Hepatocyte (in vitro differentiated cells): ENCODE measurements at regions not wholly inside any gene's neighbourhood (a gene's known extent, or its start where the extent isn't known, plus 50 kb on each side); places are given as distances from the start of the nearest gene placed in this dataset.

Experiments
- DNase-seq: peaks from one replicate; pipeline ENCODE4 v3.0.0-alpha.2; 2016; ENCODE audit warnings: low spot score
- H2AFZ ChIP-seq: fragments of 200-600 bp; sonication (generic); 2 replicates; pipeline ENCODE4 v1.6.0; 2016; ENCODE audit warnings: antibody characterized with exemption, mild to moderate bottlenecking
- H3K27ac ChIP-seq: fragments of 200-600 bp; sonication (generic); 2 replicates; pipeline ENCODE4 v1.5.1; 2016; ENCODE audit warnings: mild to moderate bottlenecking
- H3K27me3 ChIP-seq: fragments of 200-600 bp; sonication (generic); 2 replicates; pipeline ENCODE4 v1.6.1; 2016
- H3K36me3 ChIP-seq: fragments of 200-600 bp; sonication (generic); replicated peaks from 2 replicates; pipeline ENCODE4 v1.5.1; 2016; ENCODE audit warnings: low read depth; ENCODE audit not compliant: insufficient read depth
- H3K4me1 ChIP-seq: fragments of 200-600 bp; sonication (generic); 2 replicates; pipeline ENCODE4 v1.5.1; 2016; ENCODE audit warnings: mild to moderate bottlenecking, moderate library complexity; ENCODE audit not compliant: insufficient read depth
- H3K4me2 ChIP-seq: fragments of 200-600 bp; sonication (generic); 2 replicates; pipeline ENCODE4 v1.6.0; 2016
- H3K4me3 ChIP-seq: fragments of 200-600 bp; sonication (generic); 2 replicates; pipeline ENCODE4 v1.5.1; 2016; ENCODE audit warnings: mild to moderate bottlenecking
- H3K79me2 ChIP-seq: fragments of 200-600 bp; sonication (generic); 2 replicates; pipeline ENCODE4 v1.6.0; 2017; ENCODE audit warnings: mild to moderate bottlenecking
- H3K9me2 ChIP-seq: fragments of 200-600 bp; sonication (generic); replicated peaks from 2 replicates; pipeline ENCODE4 v1.6.0; 2017; ENCODE audit warnings: mild to moderate bottlenecking; ENCODE audit not compliant: insufficient read depth
- H3K9me3 ChIP-seq: fragments of 200-600 bp; sonication (generic); 2 replicates; pipeline ENCODE4 v1.5.1; 2016; ENCODE audit warnings: low read depth, mild to moderate bottlenecking
- H4K20me1 ChIP-seq: fragments of 200-600 bp; sonication (generic); 2 replicates; pipeline ENCODE4 v1.6.0; 2016; ENCODE audit warnings: mild to moderate bottlenecking; ENCODE audit not compliant: insufficient read depth, poor library complexity, severe bottlenecking
- EZH2 ChIP-seq: fragments of 200-600 bp; sonication (generic); IDR thresholded peaks from 2 replicates; pipeline ENCODE4 v1.6.1; 2016; ENCODE audit warnings: antibody characterized with exemption, mild to moderate bottlenecking, borderline replicate concordance
- EZH2phosphoT487 ChIP-seq: fragments of 200-600 bp; sonication (generic); IDR thresholded peaks from one replicate; pipeline ENCODE4 v1.6.1; 2018; ENCODE audit warnings: antibody characterized with exemption, mild to moderate bottlenecking, low read depth, moderate library complexity; ENCODE audit not compliant: unreplicated experiment, severe bottlenecking
- WGBS: methylation state at CpG from one replicate; pipeline ENCODE4 v1.1.6; 2016; ENCODE audit warnings: low lambda C conversion rate; ENCODE audit errors: missing lambda C conversion rate; 5-methylcytosine and 5-hydroxymethylcytosine counted together
- TF ChIP-seq, protein P1 (sequence below): fragments of 200-600 bp; sonication (generic); IDR thresholded peaks from 2 replicates; pipeline ENCODE4 v1.5.1; 2016; ENCODE audit warnings: antibody characterized with exemption, mild to moderate bottlenecking; ENCODE audit not compliant: poor library complexity

DNA sequence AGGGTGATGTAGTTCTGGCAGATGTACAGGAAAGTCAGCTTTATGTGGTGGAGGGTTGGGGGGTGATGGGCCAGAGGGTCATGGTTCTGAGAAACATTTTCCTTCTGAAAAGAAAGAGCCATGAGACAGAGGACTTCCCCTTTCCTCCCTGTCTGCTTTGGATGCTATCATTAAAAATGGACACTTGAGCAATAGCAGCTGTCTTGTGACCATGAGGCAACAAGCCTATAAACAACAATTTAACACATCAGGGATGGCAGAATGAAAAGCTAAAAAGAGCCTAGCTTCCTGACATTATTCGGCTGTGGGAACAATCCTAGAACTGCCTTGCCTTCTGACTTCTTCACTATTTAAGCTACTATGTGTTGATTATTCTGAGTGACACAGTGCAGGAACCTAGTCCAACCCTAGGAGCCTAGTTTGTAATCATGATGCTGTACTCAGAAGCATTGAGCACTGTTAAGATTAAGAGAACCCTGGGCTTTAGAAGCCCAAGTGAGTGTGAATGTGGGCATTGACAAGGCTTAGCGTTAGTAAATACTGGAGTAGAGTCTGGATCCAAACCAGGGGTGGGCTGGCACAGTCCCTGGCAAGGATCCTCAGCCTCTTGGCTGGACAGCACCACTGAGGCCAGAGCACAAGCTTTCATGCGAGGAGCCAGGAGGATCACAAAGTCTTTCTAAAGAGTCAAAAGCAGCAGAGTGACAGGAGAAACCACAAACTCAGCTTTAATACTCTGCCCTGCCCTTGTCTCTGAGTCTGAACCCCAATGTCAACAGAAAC is 178.5 kb upstream of the EGFLAM start:
- Histone ChIP-seq H3K27me3 (no peaks in the 10 kb centered on the region), H3K4me3 (no peak overlapping the region), H4K20me1 (no peaks in the 10 kb centered on the region), H3K4me2 (no peak overlapping the region), H3K27ac (no peak overlapping the region), H3K4me1 (no peaks in the 10 kb centered on the region), H2AFZ (no peak overlapping the region), H3K36me3 (no peaks in the 10 kb centered on the region), H3K9me3 (no peaks in the 10 kb centered on the region), H3K9me2 (no peaks in the 10 kb centered on the region), H3K79me2 (no peaks in the 10 kb centered on the region)
- no peak for DNase-seq
- TF ChIP-seq, protein P1, sequence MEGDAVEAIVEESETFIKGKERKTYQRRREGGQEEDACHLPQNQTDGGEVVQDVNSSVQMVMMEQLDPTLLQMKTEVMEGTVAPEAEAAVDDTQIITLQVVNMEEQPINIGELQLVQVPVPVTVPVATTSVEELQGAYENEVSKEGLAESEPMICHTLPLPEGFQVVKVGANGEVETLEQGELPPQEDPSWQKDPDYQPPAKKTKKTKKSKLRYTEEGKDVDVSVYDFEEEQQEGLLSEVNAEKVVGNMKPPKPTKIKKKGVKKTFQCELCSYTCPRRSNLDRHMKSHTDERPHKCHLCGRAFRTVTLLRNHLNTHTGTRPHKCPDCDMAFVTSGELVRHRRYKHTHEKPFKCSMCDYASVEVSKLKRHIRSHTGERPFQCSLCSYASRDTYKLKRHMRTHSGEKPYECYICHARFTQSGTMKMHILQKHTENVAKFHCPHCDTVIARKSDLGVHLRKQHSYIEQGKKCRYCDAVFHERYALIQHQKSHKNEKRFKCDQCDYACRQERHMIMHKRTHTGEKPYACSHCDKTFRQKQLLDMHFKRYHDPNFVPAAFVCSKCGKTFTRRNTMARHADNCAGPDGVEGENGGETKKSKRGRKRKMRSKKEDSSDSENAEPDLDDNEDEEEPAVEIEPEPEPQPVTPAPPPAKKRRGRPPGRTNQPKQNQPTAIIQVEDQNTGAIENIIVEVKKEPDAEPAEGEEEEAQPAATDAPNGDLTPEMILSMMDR, result no peak
- no peak for TF ChIP-seq EZH2phosphoT487
- no peak for TF ChIP-seq EZH2
- 89% methylated on average over 3 of the region's 3 CpGs for WGBS

GRCh38 chr5:38078161-38078560 is 180.2 kb upstream of the EGFLAM start:
- H3K36me3 ChIP-seq, result no peaks in the 10 kb centered on the region
- peak overlapping the region; percentile 62 for H3K27ac ChIP-seq
- no peak overlapping the region for H3K4me2 ChIP-seq
- no peak for DNase-seq
- H3K9me2 ChIP-seq, result no peaks in the 10 kb centered on the region
- H3K9me3 ChIP-seq, result no peaks in the 10 kb centered on the region
- H3K79me2 ChIP-seq, result no peaks in the 10 kb centered on the region
- no peaks in the 10 kb centered on the region for H4K20me1 ChIP-seq
- no peak for TF ChIP-seq EZH2
- no peaks in the 10 kb centered on the region for H3K4me1 ChIP-seq
- no peak overlapping the region for H2AFZ ChIP-seq
- no peaks in the 10 kb centered on the region for H3K27me3 ChIP-seq
- no peak overlapping the region for H3K4me3 ChIP-seq
- WGBS, result 71% methylated on average over 3 of the region's 3 CpGs

GRCh38 chr5:38077652-38078051 is 180.7 kb upstream of the EGFLAM start:
- no peaks in the 10 kb centered on the region for H3K79me2 ChIP-seq
- no peak for TF ChIP-seq EZH2
- TF ChIP-seq, protein P1, result no peak
- TF ChIP-seq EZH2phosphoT487, result no peak
- no peaks in the 10 kb centered on the region for H3K4me1 ChIP-seq
- no peak overlapping the region for H2AFZ ChIP-seq
- WGBS, result 38% methylated on average over 1 of the region's 1 CpG
- H3K4me3 ChIP-seq, result no peak overlapping the region
- H3K27me3 ChIP-seq, result no peaks in the 10 kb centered on the region
- no peak overlapping the region for H3K4me2 ChIP-seq
- H3K9me3 ChIP-seq, result no peaks in the 10 kb centered on the region
- no peaks in the 10 kb centered on the region for H4K20me1 ChIP-seq
- peak overlapping the region; percentile 62 for H3K27ac ChIP-seq
- H3K36me3 ChIP-seq, result no peaks in the 10 kb centered on the region
- H3K9me2 ChIP-seq, result no peaks in the 10 kb centered on the region
- DNase-seq, result peak; percentile 18

- Histone ChIP-seq H3K4me2 (no peak overlapping the region), H3K79me2 (no peaks in the 10 kb centered on the region), H3K36me3 (no peaks in the 10 kb centered on the region), H4K20me1 (no peaks in the 10 kb centered on the region), H2AFZ (no peak overlapping the region), H3K27me3 (no peaks in the 10 kb centered on the region), H3K9me3 (no peaks in the 10 kb centered on the region), H3K4me3 (no peak overlapping the region), H3K27ac (no peak overlapping the region), H3K9me2 (no peaks in the 10 kb centered on the region), H3K4me1 (no peaks in the 10 kb centered on the region)
- TF ChIP-seq, protein P1, result no peak
- no peak for TF ChIP-seq EZH2phosphoT487
- no peak for TF ChIP-seq EZH2
- no peak for DNase-seq
- WGBS, result 89% methylated on average over 9 of the region's 9 CpGs
Observed at GRCh38 chr5:38071831-38072694, 186.3 kb upstream of the EGFLAM start.
